ENCODE measurements at regions not wholly inside any gene's neighbourhood (a gene's known extent, or its start where the extent isn't known, plus 50 kb on each side); places are given as distances from the start of the nearest gene placed in this dataset.

- Histone ChIP-seq H3K4me1 (ENCODE audit: insufficient read depth, low read length) (peaks cover 2% of the 10 kb centered on the region), H2AFZ (ENCODE audit: low read depth, low read length) (no peak overlapping the region), H3K27me3 (ENCODE audit: insufficient read depth, low read length) (no peaks in the 10 kb centered on the region), H3K9ac (ENCODE audit: low read length) (no peak overlapping the region), H3K79me2 (ENCODE audit: insufficient read depth, low read length) (no peaks in the 10 kb centered on the region), H3K4me3 (ENCODE audit: insufficient read depth, low read depth, low read length) (no peak overlapping the region), H3K4me2 (ENCODE audit: low read length) (no peak overlapping the region), H3K36me3 (ENCODE audit: insufficient read depth, low read length) (no peaks in the 10 kb centered on the region), H3K9me3 (ENCODE audit: insufficient read depth, low read depth, low read length) (no peaks in the 10 kb centered on the region), H3K27ac (ENCODE audit: low read depth, low read length) (no peak overlapping the region), H4K20me1 (ENCODE audit: insufficient read depth, low read length) (no peaks in the 10 kb centered on the region)
- peaks cover 13% of the 10 kb centered on the region for H3K4me1 Mint-ChIP-seq (ENCODE audit: low read depth, unreplicated experiment)
- H3K36me3 Mint-ChIP-seq (ENCODE audit: low read depth, unreplicated experiment), result no peaks in the 10 kb centered on the region
- peak overlapping the region; percentile 44 for H3K27ac Mint-ChIP-seq (ENCODE audit: unreplicated experiment)
- no peaks in the 10 kb centered on the region for H3K9me3 Mint-ChIP-seq (ENCODE audit: unreplicated experiment)
- no peak overlapping the region for H3K4me3 Mint-ChIP-seq (ENCODE audit: unreplicated experiment)
- DNase-seq (ENCODE audit: low read depth) (no peak), FAIRE-seq (no peak)
- H3K27me3 Mint-ChIP-seq (ENCODE audit: low read depth, unreplicated experiment), result no peaks in the 10 kb centered on the region
- TF ChIP-seq CTCF (IDR thresholded peaks at IDR 0.05; ENCODE audit: insufficient read depth, low read depth, low read length) (no peak), EZH2 (IDR thresholded peaks at IDR 0.05; ENCODE audit: insufficient read depth, low read length) (no peak)
These were observed 112.2 kb downstream of the PLEKHG1 start for GRCh38 chr6:150711584-150712504.

GRCh38 chr6:150712505-150713252 is 113.0 kb downstream of the PLEKHG1 start:
- H3K4me1 ChIP-seq (ENCODE audit: insufficient read depth, low read length), result peaks cover 2% of the 10 kb centered on the region
- no peaks in the 10 kb centered on the region for H3K9me3 ChIP-seq (ENCODE audit: insufficient read depth, low read depth, low read length)
- peaks cover 13% of the 10 kb centered on the region for H3K4me1 Mint-ChIP-seq (ENCODE audit: low read depth, unreplicated experiment)
- H3K27me3 ChIP-seq (ENCODE audit: insufficient read depth, low read length), result no peaks in the 10 kb centered on the region
- no peak overlapping the region for H3K27ac Mint-ChIP-seq (ENCODE audit: unreplicated experiment)
- H4K20me1 ChIP-seq (ENCODE audit: insufficient read depth, low read length), result no peaks in the 10 kb centered on the region
- no peaks in the 10 kb centered on the region for H3K9me3 Mint-ChIP-seq (ENCODE audit: unreplicated experiment)
- no peak overlapping the region for H3K9ac ChIP-seq (ENCODE audit: low read length)
- no peaks in the 10 kb centered on the region for H3K27me3 Mint-ChIP-seq (ENCODE audit: low read depth, unreplicated experiment)
- no peak overlapping the region for H2AFZ ChIP-seq (ENCODE audit: low read depth, low read length)
- TF ChIP-seq EZH2 (IDR thresholded peaks at IDR 0.05; ENCODE audit: insufficient read depth, low read length) (no peak), CTCF (IDR thresholded peaks at IDR 0.05; ENCODE audit: insufficient read depth, low read depth, low read length) (no peak)
- no peak overlapping the region for H3K4me3 ChIP-seq (ENCODE audit: insufficient read depth, low read depth, low read length)
- H3K4me2 ChIP-seq (ENCODE audit: low read length), result no peak overlapping the region
- H3K36me3 Mint-ChIP-seq (ENCODE audit: low read depth, unreplicated experiment), result no peaks in the 10 kb centered on the region
- H3K27ac ChIP-seq (ENCODE audit: low read depth, low read length), result no peak overlapping the region
- no peaks in the 10 kb centered on the region for H3K79me2 ChIP-seq (ENCODE audit: insufficient read depth, low read length)
- no peaks in the 10 kb centered on the region for H3K36me3 ChIP-seq (ENCODE audit: insufficient read depth, low read length)
- DNase-seq (ENCODE audit: low read depth) (peak; percentile 23), FAIRE-seq (no peak)
- H3K4me3 Mint-ChIP-seq (ENCODE audit: unreplicated experiment), result no peak overlapping the region
